Breast epithelium (tissue), 3 donors: ENCODE measurements at regions not wholly inside any gene's neighbourhood (a gene's known extent, or its start where the extent isn't known, plus 50 kb on each side); places are given as distances from the start of the nearest gene placed in this dataset.

ENCODE experiments used
- POLR2A ChIP-seq: fragments of 450-650 bp; IDR thresholded peaks from one replicate; pipeline ENCODE4 v1.6.1; 2016; ENCODE audit warnings: antibody characterized with exemption, mild to moderate bottlenecking, moderate library complexity
- TF ChIP-seq, protein P1 (sequence below), 3 donors: fragments of 450-650 bp; IDR thresholded peaks; one replicate each; pipeline ENCODE4 v1.5.1; 2016 to 2017; ENCODE audit warnings: antibody characterized with exemption in 3 of 3, mild to moderate bottlenecking in 3 of 3, moderate library complexity in 3 of 3

DNA sequence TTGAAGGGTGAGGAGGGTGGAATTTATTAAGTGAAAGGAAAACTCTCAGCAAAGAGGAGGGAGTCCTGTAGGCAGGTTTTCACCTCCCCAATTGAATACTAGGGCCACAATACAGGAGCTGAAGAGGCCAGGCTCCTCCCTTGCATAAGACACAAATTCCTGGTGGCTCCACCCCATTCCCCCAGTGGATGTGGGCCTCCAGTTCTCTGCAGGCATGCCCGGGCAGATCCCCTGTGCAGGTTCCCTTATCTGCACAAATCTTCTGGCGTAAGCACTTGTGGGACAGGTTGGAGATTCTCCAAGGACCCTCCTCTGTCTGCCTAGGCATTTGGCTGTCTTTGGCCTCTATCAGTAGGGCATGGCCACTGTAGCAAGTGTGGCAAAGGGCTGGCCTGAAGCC lies 847.1 kb upstream of the MBL2 start:
- no peak for TF ChIP-seq POLR2A
- TF ChIP-seq, protein P1, sequence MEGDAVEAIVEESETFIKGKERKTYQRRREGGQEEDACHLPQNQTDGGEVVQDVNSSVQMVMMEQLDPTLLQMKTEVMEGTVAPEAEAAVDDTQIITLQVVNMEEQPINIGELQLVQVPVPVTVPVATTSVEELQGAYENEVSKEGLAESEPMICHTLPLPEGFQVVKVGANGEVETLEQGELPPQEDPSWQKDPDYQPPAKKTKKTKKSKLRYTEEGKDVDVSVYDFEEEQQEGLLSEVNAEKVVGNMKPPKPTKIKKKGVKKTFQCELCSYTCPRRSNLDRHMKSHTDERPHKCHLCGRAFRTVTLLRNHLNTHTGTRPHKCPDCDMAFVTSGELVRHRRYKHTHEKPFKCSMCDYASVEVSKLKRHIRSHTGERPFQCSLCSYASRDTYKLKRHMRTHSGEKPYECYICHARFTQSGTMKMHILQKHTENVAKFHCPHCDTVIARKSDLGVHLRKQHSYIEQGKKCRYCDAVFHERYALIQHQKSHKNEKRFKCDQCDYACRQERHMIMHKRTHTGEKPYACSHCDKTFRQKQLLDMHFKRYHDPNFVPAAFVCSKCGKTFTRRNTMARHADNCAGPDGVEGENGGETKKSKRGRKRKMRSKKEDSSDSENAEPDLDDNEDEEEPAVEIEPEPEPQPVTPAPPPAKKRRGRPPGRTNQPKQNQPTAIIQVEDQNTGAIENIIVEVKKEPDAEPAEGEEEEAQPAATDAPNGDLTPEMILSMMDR (IDR thresholded peaks at IDR 0.05), result no peak
